Skeletal muscle satellite cell (primary cell): ENCODE measurements at regions not wholly inside any gene's neighbourhood (a gene's known extent, or its start where the extent isn't known, plus 50 kb on each side); places are given as distances from the start of the nearest gene placed in this dataset.

ENCODE experiments used
- H3K27me3 ChIP-seq: 2 replicates; pipeline ENCODE4 v1.7.0; 2013; ENCODE audit warnings: low read length; ENCODE audit not compliant: control insufficient read depth, insufficient read depth
- H3K36me3 ChIP-seq: 2 replicates; pipeline ENCODE4 v1.7.0; 2013; ENCODE audit warnings: mild to moderate bottlenecking, control low read depth, low read length; ENCODE audit not compliant: insufficient read depth
- H3K4me1 ChIP-seq: 2 replicates; pipeline ENCODE4 v1.7.0; 2013; ENCODE audit warnings: low read length; ENCODE audit not compliant: control insufficient read depth, insufficient read depth
- H3K4me2 ChIP-seq: 2 replicates; pipeline ENCODE4 v1.7.0; 2013; ENCODE audit warnings: mild to moderate bottlenecking, low read length
- H3K4me3 ChIP-seq: 2 replicates; pipeline ENCODE4 v1.7.0; 2013; ENCODE audit warnings: low read length
- H3K9ac ChIP-seq: 2 replicates; pipeline ENCODE4 v1.7.0; 2013; ENCODE audit warnings: mild to moderate bottlenecking, low read depth, low read length, moderate library complexity
- H3K9me3 ChIP-seq: replicated peaks from 2 replicates; pipeline ENCODE4 v1.7.0; 2013; ENCODE audit warnings: mild to moderate bottlenecking, control low read depth, low read length

- Histone ChIP-seq H3K9me3 (no peaks in the 10 kb centered on the region), H3K27me3 (peaks cover 4% of the 10 kb centered on the region), H3K36me3 (no peaks in the 10 kb centered on the region), H3K4me3 (no peak overlapping the region), H3K4me1 (no peaks in the 10 kb centered on the region), H3K4me2 (no peak overlapping the region), H3K9ac (no peak overlapping the region)
Measured at GRCh38 chr5:56434986-56435385, 201.9 kb upstream of the ANKRD55 start.

DNA sequence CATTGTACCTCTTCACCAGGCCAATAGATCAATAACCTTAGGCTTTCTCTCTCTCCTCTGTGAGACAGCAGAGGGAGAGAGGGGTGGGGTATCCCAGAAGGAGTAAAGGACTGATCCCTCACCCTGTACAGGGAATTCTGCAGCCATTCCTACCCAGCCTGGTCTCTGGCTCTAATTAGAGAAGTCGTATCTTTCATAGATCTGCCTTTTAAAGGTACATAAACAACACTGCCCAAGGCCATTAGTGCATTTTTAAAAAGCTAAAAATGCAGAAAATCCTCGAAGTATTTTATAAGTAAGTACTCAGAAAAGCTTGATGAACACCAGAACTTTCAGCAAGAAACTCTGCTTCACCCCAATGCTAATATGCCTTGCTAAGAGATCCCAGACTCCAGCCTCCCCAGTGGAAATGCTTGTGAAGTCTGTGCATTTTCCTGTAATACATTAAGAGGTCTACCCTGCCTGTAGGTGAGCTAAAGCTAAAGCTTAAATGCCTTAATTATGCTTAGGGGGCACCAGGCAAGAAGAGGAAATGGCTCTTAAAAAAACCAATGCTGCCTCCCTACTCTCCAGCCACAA lies 200.0 kb upstream of the ANKRD55 start:
- Histone ChIP-seq H3K36me3 (no peaks in the 10 kb centered on the region), H3K4me1 (no peaks in the 10 kb centered on the region), H3K4me2 (no peak overlapping the region), H3K4me3 (no peak overlapping the region), H3K9ac (no peak overlapping the region), H3K27me3 (peaks cover 4% of the 10 kb centered on the region), H3K9me3 (no peaks in the 10 kb centered on the region)

DNA sequence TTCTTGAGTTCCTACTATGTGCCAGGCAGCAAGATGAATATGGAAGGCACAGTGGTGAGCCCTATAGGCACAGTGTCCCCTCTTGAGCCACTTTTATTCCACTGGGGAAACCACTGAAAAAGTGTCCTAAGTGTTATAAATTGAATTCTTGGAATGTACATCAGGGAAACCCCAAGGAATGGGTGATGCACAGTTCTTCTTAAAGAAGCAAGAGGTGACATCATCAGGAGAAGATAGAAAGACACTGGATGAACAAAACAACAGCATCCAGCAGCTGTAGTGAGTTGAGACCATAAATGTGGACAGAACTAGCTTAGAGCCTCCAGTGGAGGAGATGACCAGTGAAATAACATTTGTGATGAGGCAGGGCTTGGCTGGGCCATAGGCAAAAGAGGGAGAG lies 199.2 kb upstream of the ANKRD55 start:
- Histone ChIP-seq H3K4me1 (no peaks in the 10 kb centered on the region), H3K9ac (no peak overlapping the region), H3K4me3 (no peak overlapping the region), H3K36me3 (no peaks in the 10 kb centered on the region), H3K4me2 (no peak overlapping the region), H3K9me3 (no peaks in the 10 kb centered on the region), H3K27me3 (peaks cover 4% of the 10 kb centered on the region)

- H3K4me2 ChIP-seq, result no peak overlapping the region
- H3K9ac ChIP-seq, result no peak overlapping the region
- no peaks in the 10 kb centered on the region for H3K4me1 ChIP-seq
- H3K9me3 ChIP-seq, result no peaks in the 10 kb centered on the region
- H3K27me3 ChIP-seq, result peaks cover 4% of the 10 kb centered on the region
- no peak overlapping the region for H3K4me3 ChIP-seq
- H3K36me3 ChIP-seq, result no peaks in the 10 kb centered on the region
Measured at GRCh38 chr5:56430422-56430821, 197.3 kb upstream of the ANKRD55 start.

DNA sequence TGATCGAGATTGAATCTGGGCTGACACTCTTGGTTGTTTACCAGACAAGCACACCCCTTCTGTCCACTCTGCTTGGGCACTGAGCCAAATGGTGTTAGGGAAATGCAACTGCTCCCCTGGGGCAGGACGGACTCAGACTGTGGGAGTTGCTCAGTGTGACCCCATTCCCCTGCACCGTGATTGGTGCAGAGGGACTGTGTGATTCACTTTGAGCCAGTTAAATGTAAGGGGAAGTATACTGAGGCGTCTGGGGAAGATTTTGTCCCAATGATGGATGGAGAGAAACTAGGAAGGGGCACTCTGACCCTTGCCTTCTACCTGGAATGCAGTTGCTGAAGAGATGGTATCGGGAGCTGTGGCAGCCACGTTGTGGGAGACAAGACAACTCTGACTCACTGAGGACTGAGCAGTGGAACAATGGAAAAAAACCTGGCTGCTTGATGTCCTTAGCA lies 196.0 kb upstream of the ANKRD55 start:
- H3K4me1 ChIP-seq, result no peaks in the 10 kb centered on the region
- H3K4me2 ChIP-seq, result no peak overlapping the region
- no peak overlapping the region for H3K4me3 ChIP-seq
- H3K9ac ChIP-seq, result no peak overlapping the region
- H3K36me3 ChIP-seq, result no peaks in the 10 kb centered on the region
- H3K27me3 ChIP-seq, result peaks cover 4% of the 10 kb centered on the region
- no peaks in the 10 kb centered on the region for H3K9me3 ChIP-seq

- no peak overlapping the region for H3K4me2 ChIP-seq
- no peaks in the 10 kb centered on the region for H3K9me3 ChIP-seq
- no peaks in the 10 kb centered on the region for H3K36me3 ChIP-seq
- H3K27me3 ChIP-seq, result no peaks in the 10 kb centered on the region
- no peak overlapping the region for H3K9ac ChIP-seq
- no peak overlapping the region for H3K4me3 ChIP-seq
- no peaks in the 10 kb centered on the region for H3K4me1 ChIP-seq
Measured at GRCh38 chr5:56426693-56427092, 193.6 kb upstream of the ANKRD55 start.

DNA sequence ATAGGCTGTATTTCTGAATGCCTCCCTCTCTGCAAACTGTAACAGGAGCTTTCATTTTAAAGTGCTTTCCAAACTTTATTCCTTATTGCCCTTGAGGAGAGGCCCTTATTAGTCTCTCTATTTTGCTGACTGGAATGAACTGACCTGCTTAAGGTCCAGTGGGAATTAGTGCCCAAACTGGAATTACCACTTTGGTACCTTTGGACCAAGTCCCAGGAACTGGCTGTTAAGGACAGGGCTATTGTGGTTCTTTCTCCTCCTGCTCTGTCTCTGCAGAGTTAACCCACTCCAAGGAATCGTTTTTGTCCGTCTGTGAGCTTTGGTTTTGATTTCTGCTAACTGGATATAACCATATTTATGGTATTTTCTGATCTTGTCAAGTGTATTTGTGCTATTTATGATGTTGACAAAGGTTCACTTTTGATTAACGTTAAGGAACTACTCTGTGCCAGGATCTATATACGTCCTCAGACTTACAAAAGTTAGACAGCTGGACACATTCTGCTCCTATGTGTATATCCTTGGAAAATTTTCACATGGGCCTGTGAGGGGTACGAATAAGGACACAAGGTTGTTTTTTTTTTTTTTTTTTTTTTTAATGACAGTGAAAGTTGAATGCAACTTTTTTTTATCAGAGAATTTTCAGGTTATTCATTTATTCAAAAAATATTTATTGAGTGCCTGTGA lies 189.1 kb upstream of the ANKRD55 start:
- peaks cover 4% of the 10 kb centered on the region for H3K9me3 ChIP-seq
- H3K4me2 ChIP-seq, result no peak overlapping the region
- no peak overlapping the region for H3K9ac ChIP-seq
- H3K27me3 ChIP-seq, result no peaks in the 10 kb centered on the region
- no peak overlapping the region for H3K4me3 ChIP-seq
- no peaks in the 10 kb centered on the region for H3K36me3 ChIP-seq
- no peaks in the 10 kb centered on the region for H3K4me1 ChIP-seq

- H3K36me3 ChIP-seq, result no peaks in the 10 kb centered on the region
- peaks cover 4% of the 10 kb centered on the region for H3K9me3 ChIP-seq
- H3K4me2 ChIP-seq, result no peak overlapping the region
- no peaks in the 10 kb centered on the region for H3K27me3 ChIP-seq
- no peak overlapping the region for H3K4me3 ChIP-seq
- H3K4me1 ChIP-seq, result no peaks in the 10 kb centered on the region
- H3K9ac ChIP-seq, result no peak overlapping the region
Measured at GRCh38 chr5:56421246-56422075, 188.3 kb upstream of the ANKRD55 start.

GRCh38 chr5:56420323-56420722 lies 187.2 kb upstream of the ANKRD55 start:
- Histone ChIP-seq H3K4me2 (no peak overlapping the region), H3K4me1 (no peaks in the 10 kb centered on the region), H3K9me3 (peaks cover 4% of the 10 kb centered on the region), H3K36me3 (no peaks in the 10 kb centered on the region), H3K9ac (no peak overlapping the region), H3K4me3 (no peak overlapping the region), H3K27me3 (no peaks in the 10 kb centered on the region)

DNA sequence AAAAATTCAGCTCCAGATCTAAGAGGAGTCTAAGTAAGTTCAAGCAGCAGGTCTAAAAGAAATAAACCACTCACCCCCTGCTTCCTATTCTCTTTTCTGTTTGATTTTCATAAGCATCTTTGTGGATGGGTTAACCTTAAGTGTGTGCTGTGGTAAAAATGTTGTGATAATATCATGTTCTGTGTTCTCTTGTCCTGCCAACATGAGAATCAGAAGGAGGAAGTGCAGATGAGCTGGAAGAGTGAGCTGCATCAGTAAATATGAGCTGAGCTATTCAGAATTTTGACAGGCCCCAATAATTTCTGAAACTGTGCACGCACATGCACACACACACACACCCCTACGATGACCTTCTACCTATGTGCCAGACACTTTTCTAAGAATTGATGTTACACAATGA lies 186.5 kb upstream of the ANKRD55 start:
- peaks cover 4% of the 10 kb centered on the region for H3K9me3 ChIP-seq
- no peaks in the 10 kb centered on the region for H3K27me3 ChIP-seq
- no peak overlapping the region for H3K4me2 ChIP-seq
- no peaks in the 10 kb centered on the region for H3K36me3 ChIP-seq
- H3K9ac ChIP-seq, result no peak overlapping the region
- H3K4me3 ChIP-seq, result no peak overlapping the region
- no peaks in the 10 kb centered on the region for H3K4me1 ChIP-seq

- H3K4me2 ChIP-seq, result no peak overlapping the region
- H3K36me3 ChIP-seq, result no peaks in the 10 kb centered on the region
- H3K27me3 ChIP-seq, result no peaks in the 10 kb centered on the region
- peaks cover 3% of the 10 kb centered on the region for H3K9me3 ChIP-seq
- H3K4me1 ChIP-seq, result no peaks in the 10 kb centered on the region
- no peak overlapping the region for H3K9ac ChIP-seq
- no peak overlapping the region for H3K4me3 ChIP-seq
Measured at GRCh38 chr5:56415356-56415765, 182.2 kb upstream of the ANKRD55 start.
